Activated T-cell treated with anti-CD3 and anti-CD28 coated beads for 48 hours (primary cell): ENCODE measurements at regions not wholly inside any gene's neighbourhood (a gene's known extent, or its start where the extent isn't known, plus 50 kb on each side); places are given as distances from the start of the nearest gene placed in this dataset.
"Not testable (repeated sequence)": the region's sequence is repeated elsewhere in the genome, so short reads cannot be mapped to it uniquely, and the experiment has no call there.

Experiments
- DNase-seq: peaks from one replicate; pipeline ENCODE4 v3.0.0-alpha.2; 2020; ENCODE audit warnings: low read depth

DNA sequence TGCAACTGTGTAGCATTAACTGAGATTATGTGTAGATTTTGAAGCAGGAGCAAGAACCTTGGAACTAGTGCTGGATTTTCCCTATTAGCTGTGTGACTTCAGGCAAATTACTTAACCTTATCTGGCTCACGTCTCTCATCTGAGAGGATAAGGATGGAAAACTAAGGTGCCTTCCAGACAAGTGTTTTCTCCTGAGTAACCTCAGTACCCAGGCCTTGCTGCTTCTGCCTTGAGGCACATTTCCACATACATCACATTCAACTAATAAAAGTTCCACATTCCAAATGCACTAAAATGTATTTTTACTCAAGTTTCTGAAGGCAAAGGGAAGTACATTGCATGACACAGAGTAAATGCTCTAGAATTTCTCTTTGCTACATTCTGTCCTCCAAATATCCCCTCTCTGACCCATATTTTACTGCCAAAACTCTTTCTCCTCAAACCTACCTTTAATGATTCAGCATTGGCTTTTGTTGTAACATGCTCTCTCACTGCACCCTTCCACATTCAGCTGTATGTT lies 195.4 kb upstream of the ADGRL3 start:
- no peak for DNase-seq

DNA sequence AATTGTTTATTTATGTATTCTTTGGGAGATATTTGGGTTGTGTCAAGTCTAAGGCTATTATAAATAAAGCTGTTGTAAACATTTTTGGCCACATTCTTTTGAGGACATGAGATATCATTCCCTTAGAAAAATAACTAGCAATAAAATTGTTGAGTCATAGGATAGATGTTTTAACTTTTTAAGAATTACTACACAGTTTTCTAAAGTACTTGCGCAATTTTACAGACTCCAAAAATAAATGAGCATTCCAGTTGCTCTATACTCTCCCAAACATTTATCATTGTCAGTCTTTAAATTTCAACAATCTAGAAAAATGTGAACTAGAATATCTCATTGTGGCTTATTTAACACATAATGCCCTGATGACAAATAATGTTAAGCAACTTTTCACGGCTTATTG lies 189.1 kb upstream of the ADGRL3 start:
- no peak for DNase-seq

DNA sequence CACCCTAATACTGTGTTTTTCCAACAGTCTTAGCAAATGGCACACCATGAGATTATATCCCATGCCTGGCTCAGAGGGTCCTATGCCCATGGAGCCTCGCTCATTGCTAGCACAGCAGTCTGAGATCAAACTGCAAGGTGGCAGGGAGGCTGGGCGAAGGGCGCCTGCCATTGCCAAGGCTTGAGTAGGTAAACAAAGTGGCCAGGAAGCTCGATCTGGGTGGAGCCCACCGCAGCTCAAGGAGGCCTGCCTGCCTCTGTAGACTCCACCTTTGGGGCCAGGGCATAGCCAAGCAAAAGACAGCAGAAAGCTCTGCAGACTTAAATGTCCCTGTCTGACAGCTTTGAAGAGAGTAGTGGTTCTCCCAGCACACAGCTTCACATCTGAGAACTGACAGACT lies 188.2 kb upstream of the ADGRL3 start:
- DNase-seq: not testable (repeated sequence)

DNA sequence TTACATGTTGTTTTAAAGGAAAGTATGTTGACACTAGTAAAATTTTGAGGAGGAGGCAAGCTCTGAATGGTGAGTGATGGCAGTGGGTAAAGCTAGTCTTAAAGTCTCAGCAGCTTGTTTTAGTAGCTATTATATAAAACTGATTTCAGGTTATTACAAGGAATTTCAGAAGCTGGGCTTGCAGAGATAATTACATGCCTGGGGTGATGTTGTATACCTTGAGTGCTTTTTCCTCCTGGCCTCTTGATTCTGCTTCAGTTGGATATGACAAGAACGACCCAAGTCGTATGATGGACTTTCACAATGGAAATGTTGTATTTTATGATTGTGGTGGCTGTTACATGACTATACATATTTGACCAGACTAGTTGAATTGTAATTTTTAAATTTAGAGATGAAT lies 175.5 kb upstream of the ADGRL3 start:
- DNase-seq: no peak

DNA sequence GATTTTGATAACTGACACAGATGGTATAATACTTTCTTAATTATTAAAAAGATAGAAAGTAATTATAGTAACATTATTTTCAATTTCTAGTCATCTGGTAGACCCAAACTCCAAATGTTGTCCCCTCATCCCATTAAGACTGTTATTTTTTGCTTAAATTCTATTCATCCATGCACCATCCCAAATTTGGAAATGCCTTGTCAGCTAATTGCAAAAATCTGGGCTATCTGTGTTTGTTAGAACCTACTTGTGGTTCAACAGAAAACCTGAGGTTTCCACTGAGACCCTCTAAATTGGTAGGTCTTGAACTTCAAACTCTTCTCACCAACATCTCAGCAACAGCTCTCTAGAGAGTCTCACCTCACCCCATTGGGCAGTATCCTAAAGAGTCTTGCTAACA lies 172.2 kb upstream of the ADGRL3 start:
- DNase-seq: no peak

DNA sequence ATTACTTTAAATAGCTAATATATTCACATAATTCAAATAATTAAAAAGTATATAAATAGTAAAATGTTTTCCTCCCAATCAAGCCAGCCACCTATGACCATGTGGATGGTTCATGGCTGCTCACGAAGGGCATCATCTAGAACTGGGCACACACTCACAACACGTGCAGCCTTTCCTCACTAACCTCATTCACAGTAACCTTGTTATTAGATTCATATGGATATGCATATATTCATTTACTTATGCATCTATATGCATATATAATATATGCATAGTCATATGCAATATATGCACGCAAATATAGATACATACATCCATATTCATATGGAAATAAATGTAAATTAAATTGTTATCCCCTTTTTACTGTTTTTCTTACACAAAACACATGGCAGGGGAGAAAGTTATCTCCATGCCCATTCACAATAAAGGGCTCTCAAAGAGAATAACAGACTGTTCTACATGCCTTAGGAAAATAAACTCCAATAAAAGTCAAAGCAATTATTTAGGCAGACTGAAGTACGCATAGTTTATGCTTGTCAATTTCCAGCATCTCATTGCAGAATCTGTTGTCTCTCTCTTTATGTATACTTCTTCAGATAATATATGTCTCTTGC lies 163.9 kb upstream of the ADGRL3 start:
- no peak for DNase-seq

DNA sequence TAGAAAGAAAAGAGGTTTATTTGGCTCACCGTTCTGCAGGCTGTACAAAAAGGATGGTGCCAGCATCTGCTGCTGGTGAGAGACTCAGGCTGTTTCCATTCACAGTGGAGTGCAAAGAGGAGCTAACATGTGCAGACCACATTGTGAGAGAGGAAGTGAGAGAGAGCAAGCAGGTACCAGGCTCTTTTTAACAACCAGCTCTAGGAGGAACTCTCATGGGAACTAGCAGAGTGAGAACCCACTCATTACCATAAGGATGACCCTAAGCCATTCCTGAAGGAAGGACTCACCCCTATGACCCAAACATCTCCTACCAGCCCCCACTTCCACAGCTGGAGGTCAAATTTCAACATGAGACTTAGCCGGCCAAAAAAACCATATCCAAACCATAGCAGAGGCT lies 158.6 kb upstream of the ADGRL3 start:
- DNase-seq: no peak

DNA sequence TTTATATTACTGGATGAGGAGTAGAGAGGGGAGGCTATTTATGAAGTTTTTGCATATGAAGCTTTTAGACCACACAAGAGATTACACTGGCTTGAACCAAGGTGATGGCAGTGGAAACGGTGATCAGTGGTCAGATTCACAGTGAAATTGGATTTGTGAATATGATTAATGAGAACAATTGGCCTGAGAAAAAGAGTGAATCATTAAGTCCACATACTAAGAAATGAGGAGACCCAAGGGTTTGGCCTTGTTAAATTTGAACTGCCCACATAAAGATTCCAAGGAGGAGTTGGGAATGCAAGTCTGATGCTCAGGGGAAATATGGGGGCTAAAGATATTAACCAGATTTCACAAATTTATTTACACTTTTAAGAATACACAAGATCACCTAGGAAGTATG lies 155.3 kb upstream of the ADGRL3 start:
- no peak for DNase-seq

DNA sequence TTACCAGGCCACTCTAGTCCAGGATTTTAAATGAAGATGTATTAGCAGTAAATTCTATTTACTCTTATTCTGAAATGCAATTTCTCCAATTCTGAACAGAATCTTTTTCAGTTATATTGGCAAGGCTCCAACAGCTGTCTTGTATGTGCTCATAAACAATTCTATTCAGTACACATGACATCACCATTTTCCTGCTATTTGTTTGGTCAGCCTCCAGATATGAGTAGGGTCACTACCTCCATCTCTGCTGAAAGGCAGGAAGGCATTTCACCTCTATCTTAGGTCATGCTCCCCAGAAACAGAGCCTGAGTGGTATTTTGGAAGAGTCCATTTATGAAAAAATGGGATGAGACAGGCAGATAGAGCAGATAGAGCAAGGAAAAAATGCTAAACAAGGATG lies 151.1 kb upstream of the ADGRL3 start:
- no peak for DNase-seq

DNA sequence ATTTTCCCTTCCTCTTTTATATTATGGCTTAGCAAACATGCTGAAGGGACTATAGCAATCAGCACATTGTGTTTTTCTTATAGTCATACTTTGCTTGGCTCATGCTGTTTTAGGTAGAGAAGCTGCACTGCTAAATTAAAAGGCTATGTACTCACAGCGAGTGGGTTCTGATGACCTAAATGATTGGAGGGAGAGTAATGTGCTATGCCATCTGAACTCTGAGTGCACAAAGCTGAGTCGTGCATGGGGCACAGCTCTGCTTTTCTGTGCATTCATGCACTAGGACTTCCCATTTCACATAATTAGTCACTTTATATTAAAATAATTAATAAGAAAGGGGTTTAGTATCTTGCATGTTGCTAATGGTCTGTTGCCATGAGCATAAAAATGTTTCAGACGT lies 132.7 kb upstream of the ADGRL3 start:
- DNase-seq: no peak

DNA sequence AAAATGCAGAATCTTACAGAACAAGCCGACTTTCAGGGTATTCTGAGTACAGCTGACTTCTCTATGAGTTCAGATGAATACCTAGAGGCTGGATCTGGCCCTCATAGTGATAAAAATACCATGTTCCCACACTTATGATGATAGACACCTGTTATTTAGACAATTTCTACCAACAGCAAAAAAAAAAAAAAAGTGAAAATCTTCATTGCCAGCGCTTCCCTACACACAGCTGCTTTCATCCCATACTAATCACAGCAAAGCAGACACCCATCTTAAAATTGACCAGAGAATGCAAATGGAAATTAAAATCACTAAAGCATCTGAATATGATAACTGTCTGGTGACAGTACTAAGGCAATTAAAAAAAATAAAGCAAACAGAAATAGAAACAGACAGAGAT lies 132.1 kb upstream of the ADGRL3 start:
- no peak for DNase-seq

DNA sequence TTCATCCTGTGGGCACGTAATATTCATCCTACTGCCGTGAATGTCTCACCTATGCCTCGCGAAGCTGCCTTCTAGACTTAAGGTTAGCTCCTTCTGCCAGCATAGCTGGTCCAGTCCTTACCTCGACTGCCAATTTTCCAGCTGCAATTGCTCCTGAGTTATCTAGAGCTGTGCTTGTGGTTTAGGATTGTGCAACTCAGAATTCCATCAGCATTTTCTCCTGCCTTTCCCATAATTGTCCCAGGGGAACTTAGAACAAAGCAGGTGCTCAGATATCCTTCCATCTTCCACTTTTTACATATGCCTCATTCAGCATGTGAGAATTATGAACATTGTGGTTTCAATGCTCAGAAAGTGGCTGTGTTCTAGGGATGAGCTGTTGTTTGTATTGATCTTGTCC lies 131.4 kb upstream of the ADGRL3 start:
- no peak for DNase-seq

DNA sequence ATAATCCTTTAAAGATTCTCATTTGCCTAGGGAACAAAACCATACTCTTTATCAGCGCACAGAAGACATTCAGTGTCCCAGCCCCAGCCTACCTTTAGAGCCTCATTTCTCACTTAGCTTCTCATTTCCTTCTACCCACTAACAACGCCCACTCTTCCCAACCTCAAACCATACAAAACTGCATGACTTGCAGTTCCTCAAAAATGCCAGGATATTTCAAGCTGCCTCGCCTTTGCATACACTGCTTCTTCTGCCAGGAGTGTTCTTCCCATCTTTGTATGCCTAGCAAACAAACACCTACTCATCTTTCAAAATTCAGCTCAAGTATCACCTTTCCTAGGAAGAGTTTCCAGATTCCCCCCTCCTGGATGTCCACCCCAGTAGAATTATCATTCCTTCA lies 129.9 kb upstream of the ADGRL3 start:
- no peak for DNase-seq

DNA sequence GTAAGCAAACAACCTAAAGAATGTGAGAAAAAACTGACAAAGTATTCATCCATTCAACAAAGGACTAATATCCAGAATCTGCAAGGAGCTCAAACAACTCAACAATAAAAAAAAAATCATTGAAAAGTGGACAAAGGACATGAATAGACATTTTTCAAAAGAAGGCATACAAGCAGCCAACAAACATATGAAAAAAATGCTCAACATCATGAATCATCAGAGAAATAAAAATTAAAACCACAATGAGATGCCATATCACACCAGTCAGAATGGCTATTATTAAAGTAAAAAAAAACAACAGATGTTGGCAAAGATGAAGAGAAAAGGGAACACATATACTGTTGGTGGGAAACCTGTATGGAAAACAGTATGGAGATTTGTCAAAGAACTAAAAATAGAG lies 120.7 kb upstream of the ADGRL3 start:
- no peak for DNase-seq

DNA sequence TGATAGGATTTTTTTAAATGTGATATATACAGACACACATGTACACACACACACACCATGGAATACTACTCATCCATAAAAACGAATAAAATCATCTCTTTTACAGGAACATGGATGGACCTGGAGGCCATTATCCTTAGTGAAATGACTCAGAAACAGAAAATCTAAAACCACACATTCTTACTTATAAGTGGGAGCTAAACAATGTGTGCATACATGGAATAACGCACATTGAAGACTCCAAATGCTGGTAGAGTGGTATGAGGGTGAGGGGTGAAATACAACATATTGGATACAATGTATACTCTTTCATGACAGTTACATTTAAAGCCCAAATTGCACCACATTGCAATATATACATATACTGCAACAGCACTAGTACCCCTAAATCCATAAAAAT lies 120.2 kb upstream of the ADGRL3 start:
- no peak for DNase-seq

DNA sequence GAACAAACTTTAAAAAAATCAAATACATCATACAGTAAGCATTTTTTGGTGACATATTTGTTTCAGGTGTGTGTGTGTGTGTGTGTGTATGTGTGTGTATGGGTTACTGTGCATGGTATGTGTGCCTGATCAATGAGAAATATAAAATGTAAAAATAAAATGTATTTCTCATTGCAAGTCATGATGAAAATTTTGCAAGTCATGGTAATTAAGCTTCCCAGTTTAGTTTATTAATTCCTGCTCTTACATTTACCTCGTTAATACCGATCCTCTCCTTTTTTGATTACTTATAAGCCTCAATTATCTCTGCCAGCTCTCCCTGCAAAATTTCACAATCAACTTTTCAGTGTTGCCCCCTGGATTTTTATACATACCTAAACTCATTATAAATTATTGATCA lies 114.6 kb upstream of the ADGRL3 start:
- DNase-seq: no peak

DNA sequence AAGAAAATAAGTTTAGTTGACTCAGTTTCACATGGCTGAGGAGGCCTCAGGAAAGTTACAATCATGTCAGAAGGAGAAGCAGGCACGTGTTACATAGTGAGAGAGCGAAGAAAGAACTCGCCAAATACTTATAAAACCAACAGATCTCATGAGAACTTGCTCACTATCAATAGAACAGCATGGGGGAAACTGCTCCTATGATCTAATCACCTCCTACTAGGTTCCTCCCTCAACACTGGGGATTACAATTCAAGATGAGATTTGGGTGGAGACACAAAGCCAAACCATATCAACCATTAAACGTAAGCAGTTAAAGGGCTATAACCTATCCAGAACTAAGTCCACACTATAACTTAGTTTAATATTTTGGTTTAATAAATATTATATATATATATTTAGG lies 113.8 kb upstream of the ADGRL3 start:
- no peak for DNase-seq

DNA sequence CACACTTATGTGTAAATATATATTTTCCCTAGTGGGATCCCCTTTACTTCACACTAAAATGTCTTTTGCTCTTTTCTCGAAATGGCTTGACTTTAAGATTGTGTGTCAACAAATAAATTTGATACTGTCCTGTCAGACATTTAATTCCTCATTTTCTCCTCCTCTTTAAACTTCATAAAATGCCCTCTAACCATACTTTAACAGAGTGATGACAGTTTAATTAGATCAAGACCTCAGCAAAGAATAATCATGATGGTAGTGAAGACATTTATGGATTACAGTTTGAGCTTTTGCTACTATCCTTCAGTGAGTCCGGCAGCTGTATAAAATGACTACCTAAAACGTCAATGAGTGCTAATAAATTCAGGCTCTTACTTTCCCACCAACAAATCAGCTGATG lies 113.1 kb upstream of the ADGRL3 start:
- DNase-seq: no peak

DNA sequence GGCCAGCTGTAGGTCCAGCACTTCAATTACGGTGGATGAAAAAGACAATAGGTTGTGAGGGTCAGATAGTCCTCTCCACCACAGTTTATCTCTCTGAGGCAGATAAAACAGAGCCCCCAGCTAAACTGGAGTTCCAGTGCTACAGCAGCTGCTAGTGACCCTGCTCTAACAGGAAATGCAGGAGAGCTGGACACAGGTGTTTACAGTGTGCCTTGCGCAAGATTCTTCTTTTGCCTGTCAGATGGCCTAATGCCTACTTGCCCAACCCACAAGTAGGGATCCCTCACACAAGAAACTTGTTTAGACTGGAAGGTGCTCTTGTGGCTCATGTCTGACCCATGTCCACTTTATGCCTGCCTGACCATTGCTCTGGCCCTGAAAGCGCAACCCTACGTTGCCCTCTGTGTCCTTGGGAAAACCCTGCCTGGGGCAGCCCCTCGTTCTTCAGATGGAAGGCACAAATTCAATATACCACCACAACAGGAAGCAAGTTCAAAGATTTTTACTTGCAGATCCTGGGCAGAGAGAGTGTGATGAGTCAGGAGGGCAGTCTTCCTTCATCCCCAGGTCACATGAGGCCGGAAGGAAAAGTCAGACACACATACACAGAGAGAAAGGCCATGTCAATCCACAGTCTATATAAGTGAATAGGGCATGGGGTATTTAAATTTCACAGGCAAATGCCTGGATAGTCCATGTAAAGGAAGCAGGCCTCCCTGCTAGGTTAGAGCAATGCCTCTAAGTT lies 105.1 kb upstream of the ADGRL3 start:
- DNase-seq: no peak

DNA sequence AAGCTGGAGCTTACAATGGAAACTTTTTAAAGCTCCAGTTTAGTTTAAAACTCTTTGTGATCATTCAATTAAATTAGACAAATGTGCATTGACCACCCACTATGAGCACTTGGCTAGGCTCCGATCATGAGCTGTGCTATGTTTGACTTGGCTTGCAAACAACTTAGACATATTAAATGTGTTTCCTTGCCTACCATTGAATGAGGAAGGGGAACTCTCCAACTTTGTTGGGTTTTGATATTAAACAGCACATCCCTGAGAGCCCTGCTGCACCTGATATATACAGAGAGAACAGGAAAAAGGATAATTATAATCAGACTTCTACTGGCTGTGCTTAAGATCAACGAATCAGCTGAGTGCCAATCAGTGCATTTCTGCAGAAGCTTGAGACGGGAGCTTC lies 71.4 kb upstream of the ADGRL3 start:
- DNase-seq: no peak

DNA sequence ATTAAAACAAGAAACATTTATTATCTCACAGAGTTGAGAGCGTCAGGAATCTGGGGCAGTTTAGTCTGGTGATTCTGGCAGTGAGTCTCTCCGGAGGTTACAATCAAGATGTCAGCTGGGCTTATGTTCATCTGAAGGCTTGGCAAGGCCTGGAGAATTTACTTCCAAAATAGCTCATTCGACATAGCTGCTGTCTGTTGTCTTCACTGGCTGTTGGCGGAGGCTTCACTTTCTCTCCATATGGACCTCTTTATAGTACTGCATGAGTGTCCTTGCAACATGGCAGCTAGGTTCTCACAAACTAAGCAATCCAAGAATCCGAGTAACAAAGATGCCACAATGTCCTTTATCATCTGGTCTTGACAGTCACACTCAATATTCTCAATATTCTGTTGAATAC lies 70.2 kb upstream of the ADGRL3 start:
- DNase-seq: no peak

DNA sequence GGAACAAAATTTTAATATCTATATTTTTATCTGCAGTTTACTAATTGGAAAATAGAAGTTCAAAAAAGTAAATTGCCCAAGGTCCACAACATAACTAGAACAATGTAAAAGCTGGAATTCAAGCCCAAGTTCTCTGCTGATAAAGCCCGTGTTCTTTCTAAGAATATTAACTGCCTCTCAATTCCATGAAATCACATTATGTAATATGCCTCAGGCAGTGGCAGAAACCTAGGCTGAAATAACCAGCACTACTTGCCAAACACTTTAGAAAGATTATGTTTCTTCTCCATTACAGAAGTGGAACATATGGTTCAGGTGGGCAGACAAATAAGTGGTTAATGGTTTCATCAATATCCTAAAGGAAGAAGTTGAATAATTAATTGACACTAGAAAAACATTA lies 56.7 kb upstream of the ADGRL3 start:
- DNase-seq: no peak

DNA sequence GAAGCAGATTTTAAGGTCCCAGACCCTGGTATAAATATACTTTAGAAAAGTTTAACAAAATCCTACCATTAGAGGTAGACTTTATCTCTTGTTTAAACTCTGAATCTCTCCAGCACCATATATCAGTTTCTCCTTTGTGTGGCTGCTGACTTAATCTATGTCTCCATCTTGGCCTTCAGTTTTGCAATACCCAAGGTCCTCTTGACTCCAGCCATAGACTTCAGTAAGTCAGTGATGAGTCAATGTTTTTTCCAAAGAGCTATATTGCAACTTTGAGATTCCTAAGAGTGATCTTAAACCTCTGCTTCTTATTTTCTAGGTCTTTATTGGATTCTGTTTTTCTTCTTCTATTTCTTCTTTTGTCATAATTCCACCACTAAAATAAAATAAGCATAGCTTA lies 50.8 kb upstream of the ADGRL3 start:
- no peak for DNase-seq
